HCT116 (cell line): ENCODE measurements at regions not wholly inside any gene's neighbourhood (a gene's known extent, or its start where the extent isn't known, plus 50 kb on each side); places are given as distances from the start of the nearest gene placed in this dataset.

Experiments used
- CTCF ChIP-seq, 3 experiments: fragments of 200-600 bp in 1 of 3; sonication (generic) in 1 of 3; IDR thresholded peaks in 2 of 3; conservative IDR thresholded peaks in 1 of 3; 2 replicates each; pipeline ENCODE4 v1.5.1; 2012 to 2017; ENCODE audit warnings: low read depth in 2 of 3, low read length in 2 of 3, antibody characterized with exemption in 1 of 3, borderline replicate concordance in 1 of 3, control low read depth in 1 of 3, mild to moderate bottlenecking in 1 of 3, mixed read lengths in 1 of 3, mixed run types in 1 of 3, moderate library complexity in 1 of 3; ENCODE audit not compliant: insufficient read depth in 1 of 3
- POLR2A ChIP-seq: IDR thresholded peaks from 2 replicates; pipeline ENCODE4 v1.7.0; 2011; ENCODE audit warnings: borderline replicate concordance; ENCODE audit not compliant: insufficient read depth, insufficient read length; ENCODE audit errors: extremely low read depth
- POLR2AphosphoS5 ChIP-seq: IDR thresholded peaks from 2 replicates; pipeline ENCODE4 v1.6.1; 2011; ENCODE audit warnings: mild to moderate bottlenecking, low read depth, low read length, moderate library complexity
- REST ChIP-seq: IDR thresholded peaks from 2 replicates; pipeline ENCODE4 v1.6.1; 2012; ENCODE audit warnings: low read depth

- TF ChIP-seq REST, result no peak
- no peak for TF ChIP-seq POLR2A
- TF ChIP-seq CTCF (IDR thresholded peaks at IDR 0.05 in 2 of 3, conservative IDR thresholded peaks at IDR 0.05 in 1 of 3; ENCODE audit: borderline replicate concordance in 1 of 3, insufficient read depth in 1 of 3, low read depth in 2 of 3, low read length in 2 of 3), result no peak
- no peak for TF ChIP-seq POLR2AphosphoS5
Observed at GRCh38 chr17:65368341-65368740, 193.1 kb downstream of the AXIN2 start.
